ENCODE measurements at regions not wholly inside any gene's neighbourhood (a gene's known extent, or its start where the extent isn't known, plus 50 kb on each side); places are given as distances from the start of the nearest gene placed in this dataset.

DNA sequence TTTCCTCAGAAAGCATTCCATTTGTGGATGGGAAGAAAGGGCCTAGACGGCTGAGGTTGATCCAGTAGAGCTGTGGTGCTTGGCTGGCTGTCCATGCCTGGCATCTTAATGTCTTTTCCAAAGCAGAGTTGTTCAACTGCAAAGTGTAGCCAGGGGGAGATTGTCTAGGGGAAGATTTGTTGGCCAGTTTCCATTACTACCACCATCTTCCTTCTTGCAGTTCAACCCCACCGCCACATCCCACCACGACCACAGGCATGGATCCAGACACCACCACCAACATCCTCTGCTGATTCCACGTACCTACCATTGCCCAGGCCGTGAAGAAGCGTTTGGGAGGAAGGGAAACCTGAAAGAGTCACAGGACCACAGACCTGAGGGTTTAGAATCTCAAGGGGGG is 50.7 kb upstream of the HAAO start:
- no peak overlapping the region for H2AFZ ChIP-seq (ENCODE audit: control insufficient read depth, low read depth, low read length)
- 20% methylated on average over 6 of the region's 6 CpGs for WGBS (ENCODE audit: insufficient coverage, insufficient replicate concordance, low lambda C conversion rate, missing lambda C conversion rate)
- FAIRE-seq: no peak
- no peak for ATAC-seq
- no peak overlapping the region for H3K4me3 ChIP-seq
- H3K27me3 ChIP-seq (replicated peaks in 1 of 2; ENCODE audit: control insufficient read depth in 2 of 2, insufficient read depth in 2 of 2, low read length in 1 of 2): no peaks in the 10 kb centered on the region; a peak in 3 of 4 replicates
- H3K79me2 ChIP-seq (ENCODE audit: control insufficient read depth, insufficient read depth, low read length): no peaks in the 10 kb centered on the region
- ChIA-PET POLR2A (no interaction called here), RAD21 (ENCODE audit: unreplicated experiment) (no interaction called here), SMC1A (ENCODE audit: uncharacterized antibody, unreplicated experiment) (no interaction called here), CTCF (no interaction called here)
- H4K20me1 ChIP-seq (ENCODE audit: control insufficient read depth, insufficient read depth): no peaks in the 10 kb centered on the region
- H3K27ac ChIP-seq (ENCODE audit: control insufficient read depth, insufficient read depth): no peak overlapping the region
- H3K36me3 ChIP-seq (ENCODE audit: control insufficient read depth in 2 of 2, insufficient read depth in 2 of 2, low read length in 1 of 2): no peaks in the 10 kb centered on the region
- no peak for DNase-seq (ENCODE audit: low read depth, low spot score)
- no peak overlapping the region for H3K4me2 ChIP-seq (ENCODE audit: control insufficient read depth, insufficient read depth)
- in situ Hi-C loops (cut with MboI): no loop called here
- BruUV-seq (replicated peaks): no TSS peak
- no peaks in the 10 kb centered on the region for H3K4me1 ChIP-seq (ENCODE audit: control insufficient read depth, insufficient read depth, low read length)
- H3K9ac ChIP-seq (ENCODE audit: control insufficient read depth, insufficient read depth, low read length): no peak overlapping the region
- no peaks in the 10 kb centered on the region; the same call in 2 of the 3 replicates for H3K9me3 ChIP-seq (replicated peaks; ENCODE audit: control insufficient read depth, insufficient read depth, low read length)
- TF ChIP-seq MXI1 (IDR thresholded peaks at IDR 0.05; ENCODE audit: low read depth, low read length): no peak
- no peak for TF ChIP-seq SIX5 (IDR thresholded peaks at IDR 0.05; ENCODE audit: low read depth, low read length, severe bottlenecking)
- TF ChIP-seq BCL11A (IDR thresholded peaks at IDR 0.05; ENCODE audit: low read depth, low read length): no peak
- no peak for TF ChIP-seq MEF2A (IDR thresholded peaks at IDR 0.05; ENCODE audit: insufficient read depth, low read depth, low read length)
- TF ChIP-seq SMC3 (IDR thresholded peaks at IDR 0.05; ENCODE audit: borderline replicate concordance, low read length): no peak
- TF ChIP-seq, protein P1, sequence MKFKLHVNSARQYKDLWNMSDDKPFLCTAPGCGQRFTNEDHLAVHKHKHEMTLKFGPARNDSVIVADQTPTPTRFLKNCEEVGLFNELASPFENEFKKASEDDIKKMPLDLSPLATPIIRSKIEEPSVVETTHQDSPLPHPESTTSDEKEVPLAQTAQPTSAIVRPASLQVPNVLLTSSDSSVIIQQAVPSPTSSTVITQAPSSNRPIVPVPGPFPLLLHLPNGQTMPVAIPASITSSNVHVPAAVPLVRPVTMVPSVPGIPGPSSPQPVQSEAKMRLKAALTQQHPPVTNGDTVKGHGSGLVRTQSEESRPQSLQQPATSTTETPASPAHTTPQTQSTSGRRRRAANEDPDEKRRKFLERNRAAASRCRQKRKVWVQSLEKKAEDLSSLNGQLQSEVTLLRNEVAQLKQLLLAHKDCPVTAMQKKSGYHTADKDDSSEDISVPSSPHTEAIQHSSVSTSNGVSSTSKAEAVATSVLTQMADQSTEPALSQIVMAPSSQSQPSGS (IDR thresholded peaks at IDR 0.05; ENCODE audit: low read length): no peak
- no peak for TF ChIP-seq NR2F1 (conservative IDR thresholded peaks at IDR 0.05)
- no peak for TF ChIP-seq MEF2B (IDR thresholded peaks at IDR 0.05; ENCODE audit: partially characterized antibody, poor library complexity, severe bottlenecking)
- TF ChIP-seq HDAC6 (IDR thresholded peaks at IDR 0.05; ENCODE audit: unreplicated experiment): no peak
- TF ChIP-seq NFYB (IDR thresholded peaks at IDR 0.05; ENCODE audit: insufficient read depth, low read depth, low read length): no peak
- TF ChIP-seq PKNOX1 (IDR thresholded peaks at IDR 0.05): no peak
- intact Hi-C loops (cut with micrococcal nuclease; ENCODE audit: unreplicated experiment): no loop called here
